Vagina (tissue), 2 donors: ENCODE measurements at regions not wholly inside any gene's neighbourhood (a gene's known extent, or its start where the extent isn't known, plus 50 kb on each side); places are given as distances from the start of the nearest gene placed in this dataset.

Source experiments
- DNase-seq, 2 donors: peaks; one replicate each; pipeline ENCODE4 v3.0.0-alpha.2; 2017; ENCODE audit errors: extremely low spot score in 2 of 2
- H3K27ac ChIP-seq: fragments of 200-600 bp; sonication (generic); one replicate; pipeline ENCODE4 v1.5.1; 2019
- H3K27me3 ChIP-seq: fragments of 200-600 bp; sonication (generic); one replicate; pipeline ENCODE4 v1.5.1; 2019
- H3K36me3 ChIP-seq, 2 donors: fragments of 200-600 bp; sonication (generic); one replicate each; pipeline ENCODE4 v1.5.1; 2017 to 2019
- H3K4me1 ChIP-seq: fragments of 200-600 bp; sonication (generic); one replicate; pipeline ENCODE4 v1.5.1; 2019
- H3K4me3 ChIP-seq, 2 donors: fragments of 200-600 bp; sonication (generic); 1 replicate in 1 of 2; 2 replicates in 1 of 2; pipeline ENCODE4 v1.5.1; 2016 to 2019
- H3K9me3 ChIP-seq: fragments of 200-600 bp; sonication (generic); one replicate; pipeline ENCODE4 v1.5.1; 2019
- CTCF ChIP-seq, 3 experiments: fragments of 450-650 bp in 2 of 3; fragments of 200-600 bp in 1 of 3; sonication (generic) in 1 of 3; IDR thresholded peaks; one replicate each; pipeline ENCODE4 v1.5.1; 2017 to 2019; ENCODE audit warnings: antibody characterized with exemption in 3 of 3, mild to moderate bottlenecking in 2 of 3, moderate library complexity in 2 of 3
- POLR2A ChIP-seq, 2 donors: fragments of 450-650 bp; IDR thresholded peaks; one replicate each; pipeline ENCODE4 v1.6.1; 2017; ENCODE audit warnings: antibody characterized with exemption in 2 of 2, mild to moderate bottlenecking in 2 of 2, moderate library complexity in 2 of 2
- POLR2AphosphoS5 ChIP-seq, 2 donors: sonication (generic); formaldehyde crosslinking; IDR thresholded peaks; one replicate each; pipeline ENCODE4 v1.9.0; 2017; ENCODE audit warnings: antibody characterized with exemption in 2 of 2, mild to moderate bottlenecking in 2 of 2, low read depth in 1 of 2; ENCODE audit not compliant: insufficient read depth in 1 of 2
- intact Hi-C: fragments of 100-400 bp; cut with DNase I; formaldehyde crosslinking; loops from one replicate; pipeline ENCODE4 v1.15.1; 2023

GRCh38 chr4:45518832-45519231 lies 605.0 kb downstream of the GABRG1 start:
- DNase-seq, result no peak
- no peak overlapping the region for H3K4me3 ChIP-seq
- no peaks in the 10 kb centered on the region for H3K9me3 ChIP-seq
- no peaks in the 10 kb centered on the region for H3K4me1 ChIP-seq
- H3K27ac ChIP-seq, result no peak overlapping the region
- TF ChIP-seq CTCF (IDR thresholded peaks at IDR 0.05), result no peak
- TF ChIP-seq POLR2AphosphoS5 (IDR thresholded peaks at IDR 0.05; ENCODE audit: insufficient read depth in 1 of 2, low read depth in 1 of 2), result no peak
- no peak for TF ChIP-seq POLR2A (IDR thresholded peaks at IDR 0.05)
- no peaks in the 10 kb centered on the region for H3K27me3 ChIP-seq
- H3K36me3 ChIP-seq, result no peaks in the 10 kb centered on the region
- intact Hi-C loops, result no loop called here

GRCh38 chr4:45502471-45502870 lies 621.4 kb downstream of the GABRG1 start:
- no peak overlapping the region for H3K27ac ChIP-seq
- no peaks in the 10 kb centered on the region for H3K27me3 ChIP-seq
- DNase-seq, result no peak
- no peaks in the 10 kb centered on the region for H3K4me1 ChIP-seq
- no peaks in the 10 kb centered on the region for H3K9me3 ChIP-seq
- TF ChIP-seq POLR2A (IDR thresholded peaks at IDR 0.05), result no peak
- TF ChIP-seq CTCF (IDR thresholded peaks at IDR 0.05), result no peak
- no peak for TF ChIP-seq POLR2AphosphoS5 (IDR thresholded peaks at IDR 0.05; ENCODE audit: insufficient read depth in 1 of 2, low read depth in 1 of 2)
- intact Hi-C loops, result no loop called here
- no peaks in the 10 kb centered on the region for H3K36me3 ChIP-seq
- H3K4me3 ChIP-seq, result no peak overlapping the region

- Histone ChIP-seq H3K4me3 (no peak overlapping the region), H3K27ac (no peak overlapping the region), H3K9me3 (no peaks in the 10 kb centered on the region), H3K36me3 (no peaks in the 10 kb centered on the region), H3K27me3 (no peaks in the 10 kb centered on the region), H3K4me1 (no peaks in the 10 kb centered on the region)
- intact Hi-C loops, result no loop called here
- DNase-seq, result no peak
- no peak for TF ChIP-seq POLR2AphosphoS5 (IDR thresholded peaks at IDR 0.05; ENCODE audit: insufficient read depth in 1 of 2, low read depth in 1 of 2)
- no peak for TF ChIP-seq CTCF (IDR thresholded peaks at IDR 0.05)
- no peak for TF ChIP-seq POLR2A (IDR thresholded peaks at IDR 0.05)
Observed at GRCh38 chr4:45484740-45485139, 639.1 kb downstream of the GABRG1 start.

- intact Hi-C loops, result no loop called here
- TF ChIP-seq POLR2AphosphoS5 (IDR thresholded peaks at IDR 0.05; ENCODE audit: insufficient read depth in 1 of 2, low read depth in 1 of 2) (no peak), CTCF (IDR thresholded peaks at IDR 0.05) (no peak), POLR2A (IDR thresholded peaks at IDR 0.05) (no peak)
Observed at GRCh38 chr4:45482346-45482745, 641.5 kb downstream of the GABRG1 start.

GRCh38 chr4:45477311-45477733 lies 646.5 kb downstream of the GABRG1 start:
- H3K9me3 ChIP-seq, result no peaks in the 10 kb centered on the region
- no peaks in the 10 kb centered on the region for H3K27me3 ChIP-seq
- no peaks in the 10 kb centered on the region for H3K4me1 ChIP-seq
- no peak overlapping the region for H3K4me3 ChIP-seq
- no peak for DNase-seq
- TF ChIP-seq CTCF (IDR thresholded peaks at IDR 0.05) (no peak), POLR2A (IDR thresholded peaks at IDR 0.05) (no peak), POLR2AphosphoS5 (IDR thresholded peaks at IDR 0.05; ENCODE audit: insufficient read depth in 1 of 2, low read depth in 1 of 2) (no peak)
- no peak overlapping the region for H3K27ac ChIP-seq
- intact Hi-C loops, result no loop called here
- H3K36me3 ChIP-seq, result no peaks in the 10 kb centered on the region

More at GRCh38 chr4:45482346-45482745, 641.5 kb downstream of the GABRG1 start:
- no peaks in the 10 kb centered on the region for H3K36me3 ChIP-seq
- H3K27me3 ChIP-seq, result no peaks in the 10 kb centered on the region
- H3K4me3 ChIP-seq, result no peak overlapping the region
- no peak for DNase-seq
- H3K9me3 ChIP-seq, result no peaks in the 10 kb centered on the region
- no peak overlapping the region for H3K27ac ChIP-seq
- H3K4me1 ChIP-seq, result no peaks in the 10 kb centered on the region
